Choroid plexus epithelial cell (primary cell): ENCODE measurements at regions not wholly inside any gene's neighbourhood (a gene's known extent, or its start where the extent isn't known, plus 50 kb on each side); places are given as distances from the start of the nearest gene placed in this dataset.

ENCODE experiments used
- DNase-seq: peaks from one replicate; pipeline ENCODE4 v3.0.0-alpha.2; 2010; ENCODE audit warnings: low read depth
- H3K4me3 ChIP-seq: 2 replicates; pipeline ENCODE4 v1.5.1; 2011; ENCODE audit warnings: low read depth, mild to moderate bottlenecking, control low read depth, low read length, moderate library complexity
- TF ChIP-seq, protein P1 (sequence below): conservative IDR thresholded peaks from 2 replicates; pipeline ENCODE4 v1.5.1; 2011; ENCODE audit warnings: low read depth, mild to moderate bottlenecking, control low read depth, inconsistent platforms, low read length, moderate library complexity

DNA sequence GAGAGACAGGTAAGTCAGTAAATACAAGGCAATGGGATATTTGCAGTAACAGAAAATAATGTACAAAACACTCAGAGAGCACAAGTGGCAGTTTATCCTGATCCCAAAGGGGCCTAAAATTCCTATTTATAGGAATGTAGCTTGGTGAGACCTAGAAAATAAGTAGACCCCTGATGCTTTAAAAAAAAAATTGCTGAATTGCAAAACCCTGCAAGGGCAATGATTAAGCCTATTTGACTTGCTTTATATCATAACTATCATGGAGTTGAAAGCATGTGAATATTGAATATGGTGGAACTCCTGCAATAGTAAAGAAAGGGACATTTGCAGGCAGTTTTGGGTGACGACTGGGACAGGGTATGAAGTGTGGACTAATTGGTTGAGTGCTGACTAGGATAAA lies 101.9 kb upstream of the C1orf21 start:
- no peak overlapping the region for H3K4me3 ChIP-seq
- no peak for DNase-seq
- TF ChIP-seq, protein P1, sequence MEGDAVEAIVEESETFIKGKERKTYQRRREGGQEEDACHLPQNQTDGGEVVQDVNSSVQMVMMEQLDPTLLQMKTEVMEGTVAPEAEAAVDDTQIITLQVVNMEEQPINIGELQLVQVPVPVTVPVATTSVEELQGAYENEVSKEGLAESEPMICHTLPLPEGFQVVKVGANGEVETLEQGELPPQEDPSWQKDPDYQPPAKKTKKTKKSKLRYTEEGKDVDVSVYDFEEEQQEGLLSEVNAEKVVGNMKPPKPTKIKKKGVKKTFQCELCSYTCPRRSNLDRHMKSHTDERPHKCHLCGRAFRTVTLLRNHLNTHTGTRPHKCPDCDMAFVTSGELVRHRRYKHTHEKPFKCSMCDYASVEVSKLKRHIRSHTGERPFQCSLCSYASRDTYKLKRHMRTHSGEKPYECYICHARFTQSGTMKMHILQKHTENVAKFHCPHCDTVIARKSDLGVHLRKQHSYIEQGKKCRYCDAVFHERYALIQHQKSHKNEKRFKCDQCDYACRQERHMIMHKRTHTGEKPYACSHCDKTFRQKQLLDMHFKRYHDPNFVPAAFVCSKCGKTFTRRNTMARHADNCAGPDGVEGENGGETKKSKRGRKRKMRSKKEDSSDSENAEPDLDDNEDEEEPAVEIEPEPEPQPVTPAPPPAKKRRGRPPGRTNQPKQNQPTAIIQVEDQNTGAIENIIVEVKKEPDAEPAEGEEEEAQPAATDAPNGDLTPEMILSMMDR = no peak

DNA sequence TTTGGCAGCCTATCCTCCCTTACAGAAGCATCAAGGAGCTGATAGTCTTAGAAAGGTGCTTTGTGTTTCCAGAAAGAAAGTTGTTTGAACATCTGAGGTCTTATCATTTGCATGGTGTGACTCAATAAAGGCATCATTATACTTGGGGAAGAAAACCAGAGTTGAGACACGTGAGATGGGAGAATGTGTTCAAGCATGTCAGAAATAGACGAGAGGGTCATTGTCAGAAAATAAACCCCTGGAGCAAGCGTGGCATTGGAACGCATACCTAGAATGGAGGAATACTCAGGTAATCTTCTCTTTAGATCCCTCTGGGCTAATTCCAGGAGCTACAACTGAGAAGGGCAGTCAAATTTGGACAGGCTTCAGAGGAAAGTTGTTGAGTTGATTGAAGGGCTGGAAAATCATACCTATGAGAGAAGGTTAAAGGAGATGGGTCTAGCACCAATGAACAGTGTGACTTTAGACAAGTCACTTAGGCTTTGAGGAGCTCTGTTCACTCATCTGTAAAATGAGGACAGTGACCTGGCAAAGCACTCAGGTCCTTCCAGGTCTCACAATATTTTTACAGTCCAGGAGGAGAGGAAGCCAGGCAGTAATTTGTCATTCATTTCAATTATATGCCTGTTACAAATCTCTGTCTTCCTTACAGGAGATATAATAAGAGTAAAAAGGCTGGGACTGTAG lies 101.3 kb upstream of the C1orf21 start:
- DNase-seq = no peak
- TF ChIP-seq, protein P1 = no peak

DNA sequence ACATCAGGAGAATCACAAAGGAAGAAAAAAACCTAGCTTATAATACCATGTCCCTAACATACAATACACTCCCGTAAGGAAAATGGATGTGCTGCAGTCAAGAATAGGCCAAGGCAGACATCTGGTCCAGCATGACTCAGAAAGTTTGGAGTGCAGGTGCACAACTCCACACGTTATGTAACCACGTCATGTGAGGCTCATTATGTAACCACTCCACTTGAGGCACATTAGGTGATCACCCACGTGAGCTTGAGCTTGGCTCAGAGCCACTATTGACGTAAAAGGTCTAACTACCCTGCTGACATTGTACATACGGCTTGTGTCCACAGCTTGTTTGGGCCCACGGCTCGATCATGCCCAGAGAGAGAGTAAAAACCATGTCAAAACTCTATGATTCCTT lies 99.8 kb upstream of the C1orf21 start:
- H3K4me3 ChIP-seq = no peak overlapping the region
- TF ChIP-seq, protein P1 = no peak
- DNase-seq = no peak

More for the DNA sequence above, 101.3 kb upstream of the C1orf21 start:
- no peak overlapping the region for H3K4me3 ChIP-seq

DNA sequence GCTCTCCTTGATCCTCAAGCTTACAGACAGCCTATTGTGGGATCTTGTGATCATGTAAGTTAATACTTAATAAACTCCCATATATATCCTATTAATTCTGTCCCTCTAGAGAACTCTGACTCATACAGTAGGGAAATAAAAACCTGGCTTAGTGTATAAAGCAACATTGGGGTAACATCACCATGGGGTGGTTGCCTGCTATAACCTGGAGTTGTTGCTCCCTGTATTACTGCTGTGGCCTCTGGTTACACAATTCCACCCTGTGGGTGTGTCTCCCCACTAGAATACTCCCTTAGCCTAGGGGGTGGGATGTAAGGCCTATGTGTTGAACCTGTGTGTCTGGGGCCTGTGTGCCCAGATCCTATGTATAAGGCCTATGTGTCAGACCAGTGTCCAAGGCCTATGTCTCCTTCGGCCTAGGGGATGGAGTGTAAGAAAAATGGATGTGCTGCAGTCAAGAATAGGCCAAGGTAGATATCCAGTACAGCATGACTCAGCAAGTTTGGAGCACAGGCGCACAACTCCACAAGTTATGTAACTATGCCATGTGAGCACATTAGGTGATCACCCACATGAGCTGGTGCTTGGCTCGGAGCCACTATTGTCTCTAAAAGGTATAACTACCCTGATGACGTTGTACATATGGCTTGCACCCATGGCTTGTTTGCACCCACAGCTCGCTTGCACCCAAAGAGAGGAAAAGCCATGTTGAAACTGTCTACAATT lies 96.8 kb upstream of the C1orf21 start:
- no peak for DNase-seq
- no peak overlapping the region for H3K4me3 ChIP-seq
- TF ChIP-seq, protein P1 = no peak

DNA sequence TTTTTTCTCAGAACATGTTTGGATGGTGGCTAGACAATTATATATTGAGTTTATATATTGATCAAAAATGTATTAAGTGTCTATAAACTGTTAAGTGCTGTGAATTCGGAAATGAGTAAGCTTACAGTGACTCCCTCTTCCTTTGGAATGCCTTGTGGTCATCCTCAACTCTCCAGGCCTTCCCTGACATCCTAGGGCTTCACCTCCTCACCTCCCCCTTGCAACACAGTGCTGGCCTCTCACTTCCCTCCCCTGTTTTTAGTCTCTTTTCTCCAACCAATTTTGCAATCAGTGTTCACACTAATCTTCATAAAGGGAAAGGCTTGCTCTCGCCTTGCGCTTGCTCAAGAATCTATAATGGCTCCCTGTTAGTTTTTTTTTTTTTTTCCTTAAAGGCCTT lies 95.1 kb upstream of the C1orf21 start:
- H3K4me3 ChIP-seq = no peak overlapping the region
- TF ChIP-seq, protein P1 = no peak
- no peak for DNase-seq

DNA sequence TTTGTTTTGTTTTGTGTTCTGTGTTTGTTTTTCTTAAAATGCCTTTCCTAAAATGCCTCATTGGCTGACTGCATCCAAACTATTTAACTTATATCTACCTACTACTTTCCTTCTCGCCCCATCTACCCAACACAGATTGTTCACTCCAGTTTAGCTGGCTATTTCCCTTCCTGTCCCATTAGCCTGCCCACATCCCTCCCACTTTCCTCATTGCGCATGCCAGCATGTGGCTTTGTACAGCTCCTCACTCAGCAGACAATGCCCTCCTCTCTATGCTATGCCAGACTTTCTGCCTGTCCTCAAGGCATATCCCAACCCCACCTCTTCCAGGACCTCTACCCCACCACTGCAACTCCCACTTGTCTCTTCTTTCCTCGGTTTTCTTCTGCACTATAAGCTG lies 94.7 kb upstream of the C1orf21 start:
- TF ChIP-seq, protein P1 = no peak
- no peak overlapping the region for H3K4me3 ChIP-seq
- no peak for DNase-seq

DNA sequence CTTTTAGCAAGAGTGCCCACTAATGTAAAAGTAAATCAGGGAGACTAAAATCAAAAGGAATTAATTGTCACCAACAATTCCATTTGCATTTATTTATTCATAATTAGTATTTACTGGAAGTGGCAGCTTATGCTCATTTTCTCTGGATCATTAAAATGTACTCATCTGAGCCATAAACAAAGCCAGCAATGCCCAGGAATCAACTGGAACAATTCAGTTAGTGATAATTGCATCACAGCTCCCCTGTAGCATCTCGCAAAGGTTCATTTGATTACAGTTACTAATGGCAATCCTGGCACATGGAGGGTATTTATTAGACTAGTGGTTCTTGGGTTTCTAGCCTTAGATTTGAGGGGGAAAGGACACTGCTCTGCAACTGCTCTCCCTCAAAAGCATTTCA lies 92.7 kb upstream of the C1orf21 start:
- no peak overlapping the region for H3K4me3 ChIP-seq
- DNase-seq = no peak

More for the DNA sequence above, 92.7 kb upstream of the C1orf21 start:
- TF ChIP-seq, protein P1 = no peak
